IPS-NIHi11 (cell line): ENCODE measurements at regions not wholly inside any gene's neighbourhood (a gene's known extent, or its start where the extent isn't known, plus 50 kb on each side); places are given as distances from the start of the nearest gene placed in this dataset.
A peak's percentile ranks its signal among the peaks of the same experiment; 100 is the strongest.
"Not testable (repeated sequence)": the region's sequence is repeated elsewhere in the genome, so short reads cannot be mapped to it uniquely, and the experiment has no call there.

Experiments
- DNase-seq: peaks from one replicate; pipeline ENCODE4 v3.0.0; 2012; ENCODE audit warnings: mixed read lengths, low spot score

- DNase-seq, result no peak
These were observed 888.6 kb downstream of the TMTC2 start for GRCh38 chr12:83575326-83575725.

GRCh38 chr12:83574142-83574541 is 887.4 kb downstream of the TMTC2 start:
- no peak for DNase-seq

- no peak for DNase-seq
These were observed 887.0 kb downstream of the TMTC2 start for GRCh38 chr12:83573671-83574070.

- DNase-seq, result peak; percentile 6
These were observed 872.9 kb downstream of the TMTC2 start for GRCh38 chr12:83559650-83560049.

GRCh38 chr12:83556040-83556439 is 869.3 kb downstream of the TMTC2 start:
- not testable (repeated sequence) for DNase-seq

GRCh38 chr12:83541446-83541845 is 854.7 kb downstream of the TMTC2 start:
- no peak for DNase-seq

GRCh38 chr12:83538361-83538965 is 851.8 kb downstream of the TMTC2 start:
- no peak for DNase-seq

GRCh38 chr12:83537428-83538053 is 850.8 kb downstream of the TMTC2 start:
- no peak for DNase-seq

- DNase-seq, result no peak
These were observed 849.8 kb downstream of the TMTC2 start for GRCh38 chr12:83536496-83536895.

- no peak for DNase-seq
These were observed 841.9 kb downstream of the TMTC2 start for GRCh38 chr12:83528571-83528970.

- no peak for DNase-seq
These were observed 841.1 kb downstream of the TMTC2 start for GRCh38 chr12:83527810-83528209.

- DNase-seq, result no peak
These were observed 828.8 kb downstream of the TMTC2 start for GRCh38 chr12:83515306-83516026.

GRCh38 chr12:83514372-83514771 is 827.7 kb downstream of the TMTC2 start:
- DNase-seq, result no peak

- DNase-seq, result no peak
These were observed 820.1 kb downstream of the TMTC2 start for GRCh38 chr12:83506841-83507240.

GRCh38 chr12:83505586-83505985 is 818.9 kb downstream of the TMTC2 start:
- no peak for DNase-seq

- DNase-seq, result not testable (repeated sequence)
These were observed 813.2 kb downstream of the TMTC2 start for GRCh38 chr12:83499894-83500293.

- DNase-seq, result no peak
These were observed 791.0 kb downstream of the TMTC2 start for GRCh38 chr12:83477696-83478095.

GRCh38 chr12:83476695-83477690 is 790.3 kb downstream of the TMTC2 start:
- no peak for DNase-seq

- DNase-seq, result no peak
These were observed 789.3 kb downstream of the TMTC2 start for GRCh38 chr12:83476006-83476405.

GRCh38 chr12:83474369-83474768 is 787.7 kb downstream of the TMTC2 start:
- DNase-seq, result no peak

- DNase-seq, result no peak
These were observed 786.8 kb downstream of the TMTC2 start for GRCh38 chr12:83473408-83474095.

- no peak for DNase-seq
These were observed 786.1 kb downstream of the TMTC2 start for GRCh38 chr12:83472772-83473171.
